Esophagus muscularis mucosa (tissue), 4 donors: ENCODE measurements at regions not wholly inside any gene's neighbourhood (a gene's known extent, or its start where the extent isn't known, plus 50 kb on each side); places are given as distances from the start of the nearest gene placed in this dataset.

ENCODE experiments used
- DNase-seq: peaks from one replicate; pipeline ENCODE4 v3.0.0-alpha.2; 2017; ENCODE audit errors: extremely low spot score
- H3K27ac ChIP-seq, 4 donors: fragments of 200-600 bp; sonication (generic); replicated peaks in 1 of 4; 1 replicate in 3 of 4; 2 replicates in 1 of 4; pipeline ENCODE4 v1.5.1; 2016 to 2019; ENCODE audit warnings: mild to moderate bottlenecking in 1 of 4
- H3K27me3 ChIP-seq, 4 donors: fragments of 200-600 bp; sonication (generic); one replicate each; pipeline versions ENCODE4 v1.5.1 to v1.6.0; 2016 to 2019
- H3K36me3 ChIP-seq, 4 donors: fragments of 200-600 bp; sonication (generic); one replicate each; pipeline ENCODE4 v1.5.1; 2016 to 2019
- H3K4me1 ChIP-seq, 4 donors: fragments of 200-600 bp; sonication (generic); one replicate each; pipeline ENCODE4 v1.5.1; 2016 to 2019
- H3K4me3 ChIP-seq, 4 donors: fragments of 200-600 bp; sonication (generic); 1 replicate in 2 of 4; 2 replicates in 2 of 4; pipeline ENCODE4 v1.5.1; 2016 to 2019; ENCODE audit warnings: mild to moderate bottlenecking in 4 of 4, moderate library complexity in 1 of 4
- H3K9me3 ChIP-seq, 4 donors: fragments of 200-600 bp; sonication (generic); 1 replicate in 3 of 4; 2 replicates in 1 of 4; pipeline ENCODE4 v1.5.1; 2016 to 2019
- CTCF ChIP-seq, 3 experiments: fragments of 200-600 bp in 2 of 3; fragments of 450-650 bp in 1 of 3; sonication (generic) in 2 of 3; IDR thresholded peaks; one replicate each; pipeline ENCODE4 v1.5.1; 2017 to 2019; ENCODE audit warnings: antibody characterized with exemption in 3 of 3, mild to moderate bottlenecking in 2 of 3, moderate library complexity in 1 of 3
- EP300 ChIP-seq: sonication (generic); formaldehyde crosslinking; IDR thresholded peaks from one replicate; pipeline ENCODE4 v1.6.1; 2017; ENCODE audit warnings: antibody characterized with exemption
- POLR2A ChIP-seq: fragments of 450-650 bp; IDR thresholded peaks from one replicate; pipeline ENCODE4 v1.6.1; 2017; ENCODE audit warnings: antibody characterized with exemption, moderate library complexity, mild to moderate bottlenecking, low read depth
- POLR2AphosphoS5 ChIP-seq, 2 donors: sonication (generic); formaldehyde crosslinking; IDR thresholded peaks; one replicate each; pipeline ENCODE4 v1.6.1; 2017; ENCODE audit warnings: antibody characterized with exemption in 2 of 2
- WGBS: methylation state at CpG from one replicate; pipeline ENCODE4 v1.1.5; 2018; 5-methylcytosine and 5-hydroxymethylcytosine counted together
- intact Hi-C: fragments of 100-400 bp; cut with DNase I; formaldehyde crosslinking; loops from one replicate; pipeline ENCODE4 v1.15.1; 2023

- 91% methylated on average over 8 of the region's 9 CpGs for WGBS
- Histone ChIP-seq H3K27ac (no peak overlapping the region), H3K27me3 (peaks cover 0 to 6% (median 0%) of the 10 kb centered on the region in 4 donors), H3K4me1 (peaks cover 0 to 4% (median 0%) of the 10 kb centered on the region in 4 donors), H3K9me3 (no peaks in the 10 kb centered on the region), H3K36me3 (no peaks in the 10 kb centered on the region), H3K4me3 (no peak overlapping the region)
- TF ChIP-seq EP300 (no peak), POLR2A (no peak), CTCF (IDR thresholded peaks at IDR 0.05) (no peak), POLR2AphosphoS5 (IDR thresholded peaks at IDR 0.05) (no peak)
- no peak for DNase-seq
- intact Hi-C loops, result no loop called here
These were observed 163.2 kb upstream of the RPL38 start for GRCh38 chr17:74040291-74040690.

- DNase-seq, result no peak
- H3K4me1 ChIP-seq, result peaks cover 0 to 4% (median 0%) of the 10 kb centered on the region in 4 donors
- peaks cover 0 to 6% (median 0%) of the 10 kb centered on the region in 4 donors for H3K27me3 ChIP-seq
- H3K4me3 ChIP-seq, result no peak overlapping the region
- TF ChIP-seq POLR2A (no peak), CTCF (IDR thresholded peaks at IDR 0.05) (no peak), POLR2AphosphoS5 (IDR thresholded peaks at IDR 0.05) (no peak), EP300 (no peak)
- no peak overlapping the region for H3K27ac ChIP-seq
- WGBS, result 93% methylated on average over 12 of the region's 12 CpGs
- no peaks in the 10 kb centered on the region for H3K9me3 ChIP-seq
- intact Hi-C loops, result no loop called here
- H3K36me3 ChIP-seq, result no peaks in the 10 kb centered on the region
These were observed 162.7 kb upstream of the RPL38 start for GRCh38 chr17:74040729-74041128.

GRCh38 chr17:74041869-74042640, 161.4 kb upstream of the RPL38 start:
- H3K27ac ChIP-seq, result no peak overlapping the region
- no peak for DNase-seq
- H3K9me3 ChIP-seq, result no peaks in the 10 kb centered on the region
- TF ChIP-seq POLR2AphosphoS5 (IDR thresholded peaks at IDR 0.05), result no peak
- no peak for TF ChIP-seq EP300
- no peak for TF ChIP-seq POLR2A
- TF ChIP-seq CTCF (IDR thresholded peaks at IDR 0.05), result no peak
- H3K4me3 ChIP-seq, result no peak overlapping the region
- H3K4me1 ChIP-seq, result peaks cover 0 to 4% (median 0%) of the 10 kb centered on the region in 4 donors
- intact Hi-C loops, result no loop called here
- no peaks in the 10 kb centered on the region for H3K36me3 ChIP-seq
- WGBS, result 87% methylated on average over 14 of the region's 14 CpGs
- peaks cover 0 to 12% (median 0%) of the 10 kb centered on the region in 4 donors for H3K27me3 ChIP-seq

GRCh38 chr17:74042744-74043486, 160.6 kb upstream of the RPL38 start:
- H3K9me3 ChIP-seq, result no peaks in the 10 kb centered on the region
- DNase-seq, result no peak
- 51% methylated on average over 8 of the region's 8 CpGs for WGBS
- intact Hi-C loops, result no loop called here
- H3K27ac ChIP-seq, result no peak overlapping the region
- TF ChIP-seq EP300 (no peak), CTCF (IDR thresholded peaks at IDR 0.05) (no peak), POLR2AphosphoS5 (IDR thresholded peaks at IDR 0.05) (no peak), POLR2A (no peak)
- H3K4me1 ChIP-seq, result peaks cover 0 to 4% (median 0%) of the 10 kb centered on the region in 4 donors
- H3K27me3 ChIP-seq, result peaks cover 0 to 21% (median 0%) of the 10 kb centered on the region in 4 donors
- H3K4me3 ChIP-seq, result no peak overlapping the region
- no peaks in the 10 kb centered on the region for H3K36me3 ChIP-seq
